KMS-11 (cell line): ENCODE measurements at regions not wholly inside any gene's neighbourhood (a gene's known extent, or its start where the extent isn't known, plus 50 kb on each side); places are given as distances from the start of the nearest gene placed in this dataset.

ENCODE experiments used
- H2AFZ ChIP-seq: fragments of 200-600 bp; sonication (generic); 2 replicates; pipeline ENCODE4 v1.6.1; 2016; ENCODE audit warnings: antibody characterized with exemption, mixed run types, low read depth
- H3K27ac ChIP-seq: fragments of 200-600 bp; sonication (generic); 2 replicates; pipeline ENCODE4 v1.6.1; 2016; ENCODE audit warnings: mild to moderate bottlenecking, mixed run types
- H3K27me3 ChIP-seq: fragments of 200-600 bp; sonication (generic); 2 replicates; pipeline ENCODE4 v1.6.1; 2017; ENCODE audit warnings: mild to moderate bottlenecking, low read depth, mixed run types, moderate library complexity; ENCODE audit not compliant: insufficient read depth
- H3K36me3 ChIP-seq: fragments of 200-600 bp; sonication (generic); 2 replicates; pipeline ENCODE4 v1.6.1; 2017; ENCODE audit warnings: mild to moderate bottlenecking, mixed run types; ENCODE audit not compliant: insufficient read depth
- H3K4me1 ChIP-seq: fragments of 200-600 bp; sonication (generic); 2 replicates; pipeline ENCODE4 v1.6.1; 2016; ENCODE audit warnings: mild to moderate bottlenecking, low read depth, mixed run types; ENCODE audit not compliant: poor library complexity, severe bottlenecking
- H3K4me2 ChIP-seq: fragments of 200-600 bp; sonication (generic); 2 replicates; pipeline ENCODE4 v1.7.0; 2016; ENCODE audit warnings: mild to moderate bottlenecking, mixed run types
- H3K4me3 ChIP-seq: fragments of 200-600 bp; sonication (generic); IDR thresholded peaks from 2 replicates; pipeline ENCODE4 v1.6.1; 2017; ENCODE audit warnings: low read depth, low read length, mixed read lengths; ENCODE audit not compliant: insufficient read depth
- H3K79me2 ChIP-seq: fragments of 200-600 bp; sonication (generic); 2 replicates; pipeline ENCODE4 v1.6.1; 2016; ENCODE audit warnings: low read depth, mixed run types; ENCODE audit not compliant: insufficient read depth
- H3K9ac ChIP-seq: fragments of 200-600 bp; sonication (generic); 2 replicates; pipeline ENCODE4 v1.6.1; 2016; ENCODE audit warnings: mild to moderate bottlenecking, mixed run types
- H4K20me1 ChIP-seq: fragments of 200-600 bp; sonication (generic); 2 replicates; pipeline ENCODE4 v1.6.1; 2016; ENCODE audit warnings: mild to moderate bottlenecking, mixed run types; ENCODE audit not compliant: insufficient read depth
- CTCF ChIP-seq: fragments of 200-600 bp; sonication (generic); conservative IDR thresholded peaks from 2 replicates; pipeline ENCODE4 v1.6.1; 2017; ENCODE audit warnings: low read depth, mild to moderate bottlenecking, antibody characterized with exemption, low read length, moderate library complexity, mixed read lengths

GRCh38 chr17:36768394-36768793 is 167.0 kb downstream of the MRM1 start:
- no peak overlapping the region for H3K27ac ChIP-seq
- H3K36me3 ChIP-seq: no peaks in the 10 kb centered on the region
- TF ChIP-seq CTCF: no peak
- H3K4me1 ChIP-seq: no peaks in the 10 kb centered on the region
- H4K20me1 ChIP-seq: no peaks in the 10 kb centered on the region
- H3K4me3 ChIP-seq: no peak overlapping the region
- H3K27me3 ChIP-seq: no peaks in the 10 kb centered on the region
- H3K4me2 ChIP-seq: no peak overlapping the region
- H3K9ac ChIP-seq: no peak overlapping the region
- H3K79me2 ChIP-seq: no peaks in the 10 kb centered on the region
- no peak overlapping the region for H2AFZ ChIP-seq

GRCh38 chr17:36773039-36773438 is 164.2 kb upstream of the LHX1 start:
- H2AFZ ChIP-seq: no peak overlapping the region
- H3K4me2 ChIP-seq: no peak overlapping the region
- no peak overlapping the region for H3K9ac ChIP-seq
- H3K4me1 ChIP-seq: no peaks in the 10 kb centered on the region
- no peak overlapping the region for H3K27ac ChIP-seq
- no peaks in the 10 kb centered on the region for H3K36me3 ChIP-seq
- no peak overlapping the region for H3K4me3 ChIP-seq
- no peaks in the 10 kb centered on the region for H3K79me2 ChIP-seq
- no peak for TF ChIP-seq CTCF
- H4K20me1 ChIP-seq: no peaks in the 10 kb centered on the region
- no peaks in the 10 kb centered on the region for H3K27me3 ChIP-seq

GRCh38 chr17:36777118-36777517 is 160.2 kb upstream of the LHX1 start:
- TF ChIP-seq CTCF: no peak
- Histone ChIP-seq H3K27me3 (no peaks in the 10 kb centered on the region; the same call in 1 of the 2 replicates), H3K27ac (no peak overlapping the region)

GRCh38 chr17:36778448-36778847 is 158.8 kb upstream of the LHX1 start:
- TF ChIP-seq CTCF: no peak

More at GRCh38 chr17:36777118-36777517, 160.2 kb upstream of the LHX1 start:
- Histone ChIP-seq H3K36me3 (no peaks in the 10 kb centered on the region), H3K4me3 (no peak overlapping the region), H2AFZ (no peak overlapping the region), H3K4me2 (no peak overlapping the region), H3K9ac (no peak overlapping the region), H4K20me1 (no peaks in the 10 kb centered on the region), H3K4me1 (no peaks in the 10 kb centered on the region), H3K79me2 (no peaks in the 10 kb centered on the region)

More at GRCh38 chr17:36778448-36778847, 158.8 kb upstream of the LHX1 start:
- Histone ChIP-seq H3K27me3 (no peaks in the 10 kb centered on the region; the same call in 1 of the 2 replicates), H3K4me3 (no peak overlapping the region), H3K4me2 (no peak overlapping the region), H3K79me2 (no peaks in the 10 kb centered on the region), H3K4me1 (no peaks in the 10 kb centered on the region), H3K36me3 (no peaks in the 10 kb centered on the region), H2AFZ (no peak overlapping the region), H4K20me1 (no peaks in the 10 kb centered on the region), H3K9ac (no peak overlapping the region), H3K27ac (no peak overlapping the region)
